Chondrocyte (in vitro differentiated cells): ENCODE measurements at regions not wholly inside any gene's neighbourhood (a gene's known extent, or its start where the extent isn't known, plus 50 kb on each side); places are given as distances from the start of the nearest gene placed in this dataset.

Source experiments
- DNase-seq: peaks from one replicate; pipeline ENCODE4 v3.0.0; 2021; ENCODE audit warnings: mixed read lengths, low spot score
- H3K27ac Mint-ChIP-seq: one replicate; pipeline ENCODE4 v1.8.0; 2021; ENCODE audit warnings: mild to moderate bottlenecking, moderate library complexity, mixed read lengths; ENCODE audit not compliant: unreplicated experiment
- H3K27me3 Mint-ChIP-seq: 2 replicates; pipeline ENCODE4 v1.8.0; 2021; ENCODE audit warnings: low read depth, mixed read lengths
- H3K36me3 Mint-ChIP-seq: 2 replicates; pipeline ENCODE4 v1.8.0; 2021; ENCODE audit warnings: low read depth, mixed read lengths
- H3K4me1 Mint-ChIP-seq: 2 replicates; pipeline ENCODE4 v1.8.0; 2021; ENCODE audit warnings: low read depth, mild to moderate bottlenecking, mixed read lengths
- H3K4me3 Mint-ChIP-seq: one replicate; pipeline ENCODE4 v1.8.0; 2021; ENCODE audit warnings: mild to moderate bottlenecking, moderate library complexity, mixed read lengths; ENCODE audit not compliant: unreplicated experiment
- H3K9me3 Mint-ChIP-seq: 2 replicates; pipeline ENCODE4 v1.8.0; 2021; ENCODE audit warnings: low read depth, mixed read lengths
- TF ChIP-seq, protein P1 (sequence below): fragments of 200-600 bp; sonication (generic); IDR thresholded peaks from 2 replicates; pipeline ENCODE4 v1.5.0; 2021; ENCODE audit warnings: antibody characterized with exemption, mild to moderate bottlenecking, moderate library complexity

DNA sequence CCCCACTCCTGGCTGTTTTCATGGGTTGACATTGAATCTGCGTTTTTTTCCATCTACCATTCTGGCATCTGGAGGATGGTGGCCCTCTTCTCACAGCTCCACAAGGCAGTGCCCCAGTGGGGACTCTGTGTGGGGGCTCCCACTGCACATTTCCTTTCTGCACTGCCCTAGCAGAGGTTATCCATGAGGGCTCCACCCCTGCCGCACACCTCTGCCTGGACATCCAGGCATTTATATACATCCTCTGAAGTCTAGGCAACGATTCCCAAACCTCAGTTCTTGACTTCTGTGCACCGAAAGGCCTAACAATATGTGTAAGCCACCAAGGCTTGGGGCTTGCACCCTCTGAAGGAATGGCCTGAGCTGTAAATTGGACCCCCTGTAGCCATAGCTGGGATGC, 147.9 kb upstream of the FMN2 start:
- peaks cover 8% of the 10 kb centered on the region for H3K4me1 Mint-ChIP-seq

GRCh38 chr1:239944666-239945065, 147.0 kb upstream of the FMN2 start:
- no peak overlapping the region for H3K27ac Mint-ChIP-seq

More for the DNA sequence above, 147.9 kb upstream of the FMN2 start:
- H3K9me3 Mint-ChIP-seq: peaks cover 2% of the 10 kb centered on the region
- DNase-seq: no peak
- no peaks in the 10 kb centered on the region for H3K36me3 Mint-ChIP-seq
- TF ChIP-seq, protein P1, sequence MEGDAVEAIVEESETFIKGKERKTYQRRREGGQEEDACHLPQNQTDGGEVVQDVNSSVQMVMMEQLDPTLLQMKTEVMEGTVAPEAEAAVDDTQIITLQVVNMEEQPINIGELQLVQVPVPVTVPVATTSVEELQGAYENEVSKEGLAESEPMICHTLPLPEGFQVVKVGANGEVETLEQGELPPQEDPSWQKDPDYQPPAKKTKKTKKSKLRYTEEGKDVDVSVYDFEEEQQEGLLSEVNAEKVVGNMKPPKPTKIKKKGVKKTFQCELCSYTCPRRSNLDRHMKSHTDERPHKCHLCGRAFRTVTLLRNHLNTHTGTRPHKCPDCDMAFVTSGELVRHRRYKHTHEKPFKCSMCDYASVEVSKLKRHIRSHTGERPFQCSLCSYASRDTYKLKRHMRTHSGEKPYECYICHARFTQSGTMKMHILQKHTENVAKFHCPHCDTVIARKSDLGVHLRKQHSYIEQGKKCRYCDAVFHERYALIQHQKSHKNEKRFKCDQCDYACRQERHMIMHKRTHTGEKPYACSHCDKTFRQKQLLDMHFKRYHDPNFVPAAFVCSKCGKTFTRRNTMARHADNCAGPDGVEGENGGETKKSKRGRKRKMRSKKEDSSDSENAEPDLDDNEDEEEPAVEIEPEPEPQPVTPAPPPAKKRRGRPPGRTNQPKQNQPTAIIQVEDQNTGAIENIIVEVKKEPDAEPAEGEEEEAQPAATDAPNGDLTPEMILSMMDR: no peak
- H3K27me3 Mint-ChIP-seq: peaks cover 7% of the 10 kb centered on the region
- no peak overlapping the region for H3K4me3 Mint-ChIP-seq
- H3K27ac Mint-ChIP-seq: no peak overlapping the region

GRCh38 chr1:239947801-239948200, 143.9 kb upstream of the FMN2 start:
- no peak overlapping the region for H3K4me3 Mint-ChIP-seq
- no peaks in the 10 kb centered on the region for H3K36me3 Mint-ChIP-seq
- TF ChIP-seq, protein P1: no peak
- no peak overlapping the region for H3K27ac Mint-ChIP-seq
- no peaks in the 10 kb centered on the region for H3K4me1 Mint-ChIP-seq
- H3K9me3 Mint-ChIP-seq: no peaks in the 10 kb centered on the region
- H3K27me3 Mint-ChIP-seq: peaks cover 10% of the 10 kb centered on the region
- no peak for DNase-seq

More at GRCh38 chr1:239944666-239945065, 147.0 kb upstream of the FMN2 start:
- no peak overlapping the region for H3K4me3 Mint-ChIP-seq
- H3K4me1 Mint-ChIP-seq: no peaks in the 10 kb centered on the region
- TF ChIP-seq, protein P1: no peak
- H3K27me3 Mint-ChIP-seq: peaks cover 7% of the 10 kb centered on the region
- H3K9me3 Mint-ChIP-seq: peaks cover 2% of the 10 kb centered on the region
- DNase-seq: no peak
- H3K36me3 Mint-ChIP-seq: no peaks in the 10 kb centered on the region

DNA sequence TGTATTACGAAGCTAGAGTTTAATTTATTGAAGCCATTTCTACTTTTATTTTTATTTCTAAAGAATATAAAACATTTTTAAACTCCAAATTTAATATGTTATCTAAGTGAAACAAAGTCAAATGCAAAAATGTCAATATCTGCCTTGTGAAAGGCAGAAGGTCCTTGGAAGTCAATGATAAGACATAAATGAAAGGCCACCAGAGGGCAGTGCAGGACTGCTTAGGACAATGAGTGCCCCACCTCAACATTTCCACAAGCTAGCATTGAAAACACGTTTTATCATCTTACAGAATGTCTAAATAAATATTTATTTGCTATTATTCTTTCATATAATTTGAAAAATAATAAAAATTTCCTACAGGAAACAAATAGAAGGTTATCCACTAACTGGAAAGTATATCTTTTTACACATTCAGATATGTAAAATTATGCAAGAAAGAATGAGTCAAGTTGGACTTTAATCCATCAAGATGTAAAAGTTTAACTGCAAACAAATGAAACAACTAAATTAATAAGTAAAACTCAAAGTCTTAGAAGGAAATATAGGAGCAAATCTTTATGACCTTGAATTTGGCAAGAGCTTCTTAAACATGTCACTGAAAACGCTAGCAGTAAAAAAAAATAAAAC, 140.1 kb upstream of the FMN2 start:
- peaks cover 11% of the 10 kb centered on the region for H3K27me3 Mint-ChIP-seq
- DNase-seq: no peak

DNA sequence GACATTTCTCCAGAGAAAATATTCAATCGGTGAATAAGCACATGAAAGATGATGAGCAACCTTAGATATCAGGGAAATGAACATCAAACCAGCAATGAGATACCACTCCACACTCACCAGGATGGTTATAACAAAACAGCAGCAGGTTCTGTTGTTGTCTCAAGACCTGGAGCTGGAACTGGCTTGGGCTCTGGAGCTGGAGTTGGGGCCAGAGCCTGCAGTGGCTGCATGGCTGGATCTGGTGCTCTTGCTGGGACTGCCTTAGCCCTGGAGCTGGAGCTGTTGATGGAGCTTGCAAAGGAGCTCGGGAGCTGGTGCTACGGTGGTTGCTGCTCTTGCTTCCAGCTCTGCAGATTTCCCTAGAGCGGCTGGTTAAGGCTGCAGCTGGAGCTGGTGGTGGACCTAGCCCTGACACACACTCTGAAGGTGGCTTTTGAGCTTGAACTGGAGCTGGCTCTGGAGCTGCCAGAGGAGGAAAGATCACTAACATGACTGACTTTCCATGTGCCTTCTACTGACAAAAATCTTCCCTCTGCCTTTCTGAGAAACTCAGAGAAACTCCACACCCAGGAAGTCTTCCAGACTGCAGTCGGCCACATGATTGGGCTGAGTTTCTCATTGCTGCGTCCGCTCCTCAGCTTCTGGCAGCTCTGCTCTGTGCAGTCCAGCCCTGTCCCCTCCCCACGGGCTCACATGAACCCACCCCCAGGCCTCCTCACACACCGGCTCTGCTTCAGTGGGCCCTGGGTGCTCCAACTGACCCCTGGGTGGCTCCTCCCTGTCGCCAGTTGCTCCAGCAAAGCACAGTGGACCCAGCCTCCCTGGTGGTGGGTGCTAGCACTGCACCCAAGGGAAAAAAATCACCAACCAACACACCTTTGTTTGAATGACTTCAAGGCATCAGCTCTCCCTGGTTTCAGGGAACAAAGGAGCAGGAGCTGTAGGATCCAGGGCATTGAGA, 139.1 kb upstream of the FMN2 start:
- TF ChIP-seq, protein P1: peak; percentile 63
- no peaks in the 10 kb centered on the region for H3K9me3 Mint-ChIP-seq
- H3K27ac Mint-ChIP-seq: no peak overlapping the region
- H3K27me3 Mint-ChIP-seq: peaks cover 18% of the 10 kb centered on the region
- no peaks in the 10 kb centered on the region for H3K4me1 Mint-ChIP-seq
- H3K36me3 Mint-ChIP-seq: no peaks in the 10 kb centered on the region
- no peak overlapping the region for H3K4me3 Mint-ChIP-seq
- DNase-seq: no peak

More for the DNA sequence above, 140.1 kb upstream of the FMN2 start:
- Mint-ChIP-seq H3K9me3 (no peaks in the 10 kb centered on the region), H3K4me1 (no peaks in the 10 kb centered on the region), H3K4me3 (no peak overlapping the region), H3K27ac (no peak overlapping the region), H3K36me3 (no peaks in the 10 kb centered on the region)
- TF ChIP-seq, protein P1: peak; percentile 88
